ENCODE measurements at regions not wholly inside any gene's neighbourhood (a gene's known extent, or its start where the extent isn't known, plus 50 kb on each side); places are given as distances from the start of the nearest gene placed in this dataset.

- TF ChIP-seq, protein P1, sequence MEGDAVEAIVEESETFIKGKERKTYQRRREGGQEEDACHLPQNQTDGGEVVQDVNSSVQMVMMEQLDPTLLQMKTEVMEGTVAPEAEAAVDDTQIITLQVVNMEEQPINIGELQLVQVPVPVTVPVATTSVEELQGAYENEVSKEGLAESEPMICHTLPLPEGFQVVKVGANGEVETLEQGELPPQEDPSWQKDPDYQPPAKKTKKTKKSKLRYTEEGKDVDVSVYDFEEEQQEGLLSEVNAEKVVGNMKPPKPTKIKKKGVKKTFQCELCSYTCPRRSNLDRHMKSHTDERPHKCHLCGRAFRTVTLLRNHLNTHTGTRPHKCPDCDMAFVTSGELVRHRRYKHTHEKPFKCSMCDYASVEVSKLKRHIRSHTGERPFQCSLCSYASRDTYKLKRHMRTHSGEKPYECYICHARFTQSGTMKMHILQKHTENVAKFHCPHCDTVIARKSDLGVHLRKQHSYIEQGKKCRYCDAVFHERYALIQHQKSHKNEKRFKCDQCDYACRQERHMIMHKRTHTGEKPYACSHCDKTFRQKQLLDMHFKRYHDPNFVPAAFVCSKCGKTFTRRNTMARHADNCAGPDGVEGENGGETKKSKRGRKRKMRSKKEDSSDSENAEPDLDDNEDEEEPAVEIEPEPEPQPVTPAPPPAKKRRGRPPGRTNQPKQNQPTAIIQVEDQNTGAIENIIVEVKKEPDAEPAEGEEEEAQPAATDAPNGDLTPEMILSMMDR (IDR thresholded peaks at IDR 0.05) = no peak
- no peak for TF ChIP-seq EP300 (IDR thresholded peaks at IDR 0.05)
- TF ChIP-seq POLR2A (IDR thresholded peaks at IDR 0.05) = no peak
These were observed 415.0 kb upstream of the SLITRK1 start for GRCh38 chr13:84297251-84297650.
